HepG2 (cell line): ENCODE measurements at regions not wholly inside any gene's neighbourhood (a gene's known extent, or its start where the extent isn't known, plus 50 kb on each side); places are given as distances from the start of the nearest gene placed in this dataset.

Source experiments
- ATAC-seq: fragments of 200-7000 bp; cut with Tn5 transposase; 3 replicates; pipeline ENCODE4 v1.9.1; 2020; ENCODE audit warnings: mild to moderate bottlenecking, moderate library complexity
- BruUV-seq: library from RNA; stranded (reverse); fragments of 400-500 nt; replicated peaks from 2 replicates; lab custom pipeline; 2021; lab: Mats Ljungman, UMichigan
- CTCF ChIA-PET: fragments of 300-600 bp; formaldehyde crosslinking; extraction: SDS; loops from one replicate; lab custom pipeline; 2021; ENCODE audit warnings: low total read pairs, inconsistent platforms, low intra/inter-chr PET ratio; lab: Yijun Ruan, JAX
- POLR2A ChIA-PET: fragments of 350-600 bp; sonication (Branson Sonifier 250); formaldehyde crosslinking; loops from one replicate; lab custom pipeline; 2020; ENCODE audit warnings: antibody characterized with exemption, inconsistent platforms; lab: Yijun Ruan, JAX
- DNase-seq: peaks from one replicate; pipeline ENCODE4 v3.0.0-alpha.2; 2015; ENCODE audit warnings: low spot score
- FAIRE-seq: peaks from 3 replicates; lab custom pipeline; 2011; peaks lifted over from hg19 to GRCh38; lab: Jason Lieb, UNC
- H2AFZ ChIP-seq: one replicate; pipeline ENCODE4 v1.6.1; 2011; ENCODE audit warnings: low read length, inconsistent platforms
- H3K27ac ChIP-seq: fragments of 300-600 bp; 3 replicates; pipeline ENCODE4 v1.8.0; 2011; ENCODE audit warnings: mixed run types, mild to moderate bottlenecking, mixed read lengths, low read length, inconsistent platforms; ENCODE audit not compliant: insufficient read depth; ENCODE audit errors: extremely low read length
- H3K27me3 ChIP-seq, 2 experiments: fragments of 200-600 bp in 1 of 2; 2 replicates in 1 of 2; 3 replicates in 1 of 2; pipeline versions ENCODE4 v1.6.0 to v1.8.0; 2011; ENCODE audit warnings: low read length in 2 of 2, mild to moderate bottlenecking in 2 of 2, moderate library complexity in 2 of 2, inconsistent platforms in 1 of 2; ENCODE audit not compliant: insufficient read depth in 2 of 2, control insufficient read depth in 1 of 2
- H3K36me3 ChIP-seq, 2 experiments: fragments of 200-600 bp in 1 of 2; replicated peaks in 1 of 2; 2 replicates in 1 of 2; 3 replicates in 1 of 2; pipeline versions ENCODE4 v1.5.1 to v1.8.0; 2011; ENCODE audit warnings: low read length in 2 of 2, inconsistent platforms in 1 of 2; ENCODE audit not compliant: insufficient read depth in 2 of 2, control insufficient read depth in 1 of 2
- H3K4me1 ChIP-seq: 2 replicates; pipeline ENCODE4 v1.5.1; 2012; ENCODE audit warnings: low read length, inconsistent platforms; ENCODE audit not compliant: insufficient read depth
- H3K4me2 ChIP-seq: 2 replicates; pipeline ENCODE4 v1.6.0; 2011; ENCODE audit warnings: low read depth, low read length, inconsistent platforms
- H3K4me3 ChIP-seq, 3 experiments: fragments of 200-600 bp in 1 of 3; sonication (generic), shearing (Covaris generic) in 1 of 3; replicated peaks in 1 of 3; 2 replicates each; pipeline ENCODE4 v1.5.1; 2011 to 2016; ENCODE audit warnings: low read length in 3 of 3, inconsistent platforms in 2 of 3, low read depth in 2 of 3, mild to moderate bottlenecking in 2 of 3, control low read depth in 1 of 3, mixed read lengths in 1 of 3; ENCODE audit not compliant: insufficient read depth in 1 of 3
- H3K79me2 ChIP-seq: one replicate; pipeline ENCODE4 v1.6.1; 2011; ENCODE audit warnings: low read length, inconsistent platforms; ENCODE audit not compliant: insufficient read depth
- H3K9ac ChIP-seq: 2 replicates; pipeline ENCODE4 v1.6.0; 2011; ENCODE audit warnings: mild to moderate bottlenecking, low read depth, low read length, inconsistent platforms; ENCODE audit not compliant: insufficient read depth
- H3K9me3 ChIP-seq: 2 replicates; pipeline ENCODE4 v1.5.1; 2012; ENCODE audit warnings: mild to moderate bottlenecking, low read length
- H4K20me1 ChIP-seq: 2 replicates; pipeline ENCODE4 v1.6.0; 2011; ENCODE audit warnings: inconsistent platforms, mild to moderate bottlenecking, low read length, moderate library complexity; ENCODE audit not compliant: insufficient read depth
- CBFB ChIP-seq: sonication (generic); formaldehyde crosslinking; IDR thresholded peaks from 2 replicates; pipeline ENCODE4 v1.4.0; 2020; ENCODE audit warnings: missing genetic modification reagents
- MAFK ChIP-seq, 2 experiments: IDR thresholded peaks in 1 of 2; conservative IDR thresholded peaks in 1 of 2; 2 replicates each; pipeline ENCODE4 v1.6.1; 2011; ENCODE audit warnings: improper control_type of control experiment in 2 of 2, low read length in 2 of 2
- NCOR1 ChIP-seq: fragments of 200-600 bp; sonication (generic); IDR thresholded peaks from 2 replicates; pipeline ENCODE4 v1.7.0; 2017; ENCODE audit warnings: antibody characterized with exemption, low read length, borderline replicate concordance
- SRF ChIP-seq: IDR thresholded peaks from 2 replicates; pipeline ENCODE4 v1.6.1; 2011; ENCODE audit warnings: mild to moderate bottlenecking, low read depth, low read length, moderate library complexity
- SUZ12 ChIP-seq: fragments of 150-350 bp; IDR thresholded peaks from 2 replicates; pipeline ENCODE4 v1.6.1; 2014; ENCODE audit warnings: low read depth, low read length
- THAP7 ChIP-seq: sonication (generic); formaldehyde crosslinking; IDR thresholded peaks from 2 replicates; pipeline ENCODE4 v1.8.1; 2023; ENCODE audit warnings: mild to moderate bottlenecking, missing genetic modification reagents
- XRCC5 ChIP-seq: fragments of 200-400 bp; formaldehyde crosslinking; optimal IDR thresholded peaks from 2 replicates; pipeline ENCODE3; 2017; ENCODE audit warnings: mild to moderate bottlenecking, low read length
- ZNF256 ChIP-seq: sonication (generic); formaldehyde crosslinking; conservative IDR thresholded peaks from 2 replicates; pipeline ENCODE4 v1.4.0; 2020; ENCODE audit warnings: missing genetic modification reagents
- ZNF274 ChIP-seq: sonication (generic); formaldehyde crosslinking; IDR thresholded peaks from 2 replicates; pipeline ENCODE4 v1.5.1; 2020; ENCODE audit warnings: mild to moderate bottlenecking, missing genetic modification reagents
- ZNF382 ChIP-seq: sonication (generic); formaldehyde crosslinking; IDR thresholded peaks from 2 replicates; pipeline ENCODE4 v1.5.0; 2020; ENCODE audit warnings: missing genetic modification reagents, mild to moderate bottlenecking, borderline replicate concordance
- ZNF549 ChIP-seq: sonication (generic); formaldehyde crosslinking; IDR thresholded peaks from 2 replicates; pipeline ENCODE4 v1.5.0; 2020; ENCODE audit warnings: missing genetic modification reagents
- ZNF556 ChIP-seq: sonication (generic); formaldehyde crosslinking; IDR thresholded peaks from 2 replicates; pipeline ENCODE4 v1.4.0; 2020; ENCODE audit warnings: mild to moderate bottlenecking, missing genetic modification reagents, borderline replicate concordance
- ZNF569 ChIP-seq: sonication (generic); formaldehyde crosslinking; IDR thresholded peaks from 2 replicates; pipeline ENCODE4 v1.5.0; 2020; ENCODE audit warnings: mild to moderate bottlenecking, missing genetic modification reagents, moderate library complexity, borderline replicate concordance
- ZNF605 ChIP-seq: sonication (generic); formaldehyde crosslinking; IDR thresholded peaks from 2 replicates; pipeline ENCODE4 v1.8.0; 2022; ENCODE audit warnings: mild to moderate bottlenecking, missing genetic modification reagents
- ZNF850 ChIP-seq: sonication (generic); formaldehyde crosslinking; conservative IDR thresholded peaks from 2 replicates; pipeline ENCODE4 v1.9.0; 2021; ENCODE audit warnings: mild to moderate bottlenecking, missing genetic modification reagents
- ZNF891 ChIP-seq: sonication (generic); formaldehyde crosslinking; IDR thresholded peaks from 2 replicates; pipeline ENCODE4 v1.5.0; 2020; ENCODE audit warnings: mild to moderate bottlenecking, missing genetic modification reagents
- WGBS: methylation state at CpG from one replicate; pipeline ENCODE4 v1.1.6; 2017; ENCODE audit warnings: low lambda C conversion rate; 5-methylcytosine and 5-hydroxymethylcytosine counted together
- in situ Hi-C: cut with HindIII; loops from 2 replicates; pipeline ENCODE4 v1.10.0; 2017; ENCODE audit warnings: low pct_unique_long_range_greater_than_20kb; ENCODE audit not compliant: extremely low pct_ligation_motif_present
- intact Hi-C: fragments of 100-400 bp; cut with micrococcal nuclease; formaldehyde crosslinking; loops from one replicate; pipeline ENCODE4 v1.10.0; 2022; ENCODE audit not compliant: unreplicated experiment
- TF ChIP-seq, protein P1 (sequence below): sonication (generic); formaldehyde crosslinking; conservative IDR thresholded peaks from 2 replicates; pipeline ENCODE4 v1.4.0; 2020; ENCODE audit warnings: missing genetic modification reagents
- TF ChIP-seq, protein P2 (sequence below): sonication (generic); formaldehyde crosslinking; IDR thresholded peaks from 2 replicates; pipeline ENCODE4 v1.9.0; 2022; ENCODE audit warnings: missing genetic modification reagents, mild to moderate bottlenecking, borderline replicate concordance

- TF ChIP-seq MAFK (conservative IDR thresholded peaks at IDR 0.05 in 1 of 2, IDR thresholded peaks at IDR 0.05 in 1 of 2; ENCODE audit: low read length in 2 of 2) (no peak), NCOR1 (no peak), ZNF850 (no peak)
Measured at GRCh38 chr1:157326173-157326859, 188.1 kb upstream of the ETV3 start (continued).

- H3K4me3 ChIP-seq = no peak overlapping the region
- no peak overlapping the region for H3K27ac ChIP-seq
- H3K9ac ChIP-seq = no peak overlapping the region
- H3K36me3 ChIP-seq = no peaks in the 10 kb centered on the region
- H3K79me2 ChIP-seq = no peaks in the 10 kb centered on the region
- ATAC-seq = no peak
- in situ Hi-C loops (no loop called here), intact Hi-C loops (no loop called here)
- no peaks in the 10 kb centered on the region for H4K20me1 ChIP-seq
- H3K9me3 ChIP-seq = no peaks in the 10 kb centered on the region
- H3K4me2 ChIP-seq = no peak overlapping the region
- no peak overlapping the region for H2AFZ ChIP-seq
- POLR2A ChIA-PET = no interaction called here
- TF ChIP-seq ZNF605 (CRISPR knock-in tag) (no peak), XRCC5 (no peak), SRF (no peak), ZNF556 (no peak), CBFB (CRISPR knock-in tag) (no peak), ZNF569 (CRISPR knock-in tag) (no peak), ZNF274 (no peak), SUZ12 (no peak), ZNF549 (CRISPR knock-in tag) (no peak), ZNF382 (CRISPR knock-in tag) (no peak), ZNF891 (no peak), THAP7 (CRISPR knock-in tag) (no peak), ZNF256 (no peak)
- TF ChIP-seq, protein P1, sequence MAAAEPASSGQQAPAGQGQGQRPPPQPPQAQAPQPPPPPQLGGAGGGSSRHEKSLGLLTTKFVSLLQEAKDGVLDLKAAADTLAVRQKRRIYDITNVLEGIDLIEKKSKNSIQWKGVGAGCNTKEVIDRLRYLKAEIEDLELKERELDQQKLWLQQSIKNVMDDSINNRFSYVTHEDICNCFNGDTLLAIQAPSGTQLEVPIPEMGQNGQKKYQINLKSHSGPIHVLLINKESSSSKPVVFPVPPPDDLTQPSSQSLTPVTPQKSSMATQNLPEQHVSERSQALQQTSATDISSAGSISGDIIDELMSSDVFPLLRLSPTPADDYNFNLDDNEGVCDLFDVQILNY (CRISPR knock-in tag) = no peak
- TF ChIP-seq, protein P2, sequence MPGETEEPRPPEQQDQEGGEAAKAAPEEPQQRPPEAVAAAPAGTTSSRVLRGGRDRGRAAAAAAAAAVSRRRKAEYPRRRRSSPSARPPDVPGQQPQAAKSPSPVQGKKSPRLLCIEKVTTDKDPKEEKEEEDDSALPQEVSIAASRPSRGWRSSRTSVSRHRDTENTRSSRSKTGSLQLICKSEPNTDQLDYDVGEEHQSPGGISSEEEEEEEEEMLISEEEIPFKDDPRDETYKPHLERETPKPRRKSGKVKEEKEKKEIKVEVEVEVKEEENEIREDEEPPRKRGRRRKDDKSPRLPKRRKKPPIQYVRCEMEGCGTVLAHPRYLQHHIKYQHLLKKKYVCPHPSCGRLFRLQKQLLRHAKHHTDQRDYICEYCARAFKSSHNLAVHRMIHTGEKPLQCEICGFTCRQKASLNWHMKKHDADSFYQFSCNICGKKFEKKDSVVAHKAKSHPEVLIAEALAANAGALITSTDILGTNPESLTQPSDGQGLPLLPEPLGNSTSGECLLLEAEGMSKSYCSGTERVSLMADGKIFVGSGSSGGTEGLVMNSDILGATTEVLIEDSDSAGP (CRISPR knock-in tag) = no peak
- 0% methylated on average over 1 of the region's 1 CpG for WGBS
- no peaks in the 10 kb centered on the region for H3K27me3 ChIP-seq
- no peak for DNase-seq
- no peaks in the 10 kb centered on the region for H3K4me1 ChIP-seq
- FAIRE-seq = no peak
- CTCF ChIA-PET = no interaction called here
- BruUV-seq = no TSS peak
Measured at GRCh38 chr1:157325220-157325619, 187.0 kb upstream of the ETV3 start.
